ENCODE measurements at regions not wholly inside any gene's neighbourhood (a gene's known extent, or its start where the extent isn't known, plus 50 kb on each side); places are given as distances from the start of the nearest gene placed in this dataset.
"Not testable (repeated sequence)": the region's sequence is repeated elsewhere in the genome, so short reads cannot be mapped to it uniquely, and the experiment has no call there.

- H3K9me3 ChIP-seq (replicated peaks; ENCODE audit: control insufficient read depth, insufficient read depth, low read length); H3K4me3 ChIP-seq (replicated peaks in 1 of 3; ENCODE audit: insufficient read depth in 1 of 3, low read depth in 1 of 3, low read length in 3 of 3); H3K79me2 ChIP-seq (ENCODE audit: control insufficient read depth, insufficient read depth, low read length); intact Hi-C loops (cut with micrococcal nuclease); H3K4me2 ChIP-seq (ENCODE audit: insufficient read depth, low read length); dilution Hi-C loops (cut with MboI; ENCODE audit: extremely low pct_ligation_motif_present, low sequenced_read_pairs); POLR2A ChIA-PET; H3K27ac ChIP-seq (ENCODE audit: insufficient read depth, low read depth, low read length); H3K27me3 ChIP-seq (ENCODE audit: control insufficient read depth in 2 of 2, insufficient read depth in 2 of 2, low read length in 2 of 2); H3K36me3 ChIP-seq (ENCODE audit: control insufficient read depth in 2 of 2, extremely low read depth in 1 of 2, insufficient read depth in 2 of 2, low read length in 2 of 2); H4K20me1 ChIP-seq (replicated peaks; ENCODE audit: control insufficient read depth, extremely low read depth, insufficient read depth, low read length); H2AFZ ChIP-seq (ENCODE audit: low read depth, low read length); H3K9ac ChIP-seq (replicated peaks; ENCODE audit: extremely low read depth, insufficient read depth, low read length); H3K9me1 ChIP-seq (replicated peaks; ENCODE audit: control insufficient read depth, extremely low read depth, insufficient read depth, low read length); BruUV-seq (replicated peaks): not testable (repeated sequence)
- DNase-seq (ENCODE audit: low read depth, low spot score) (peak; percentile 36), FAIRE-seq (peak; percentile 89)
- peaks cover 22% of the 10 kb centered on the region for H3K4me1 ChIP-seq (ENCODE audit: control insufficient read depth, extremely low read depth, insufficient read depth, low read length)
- TF ChIP-seq GATA2 (IDR thresholded peaks at IDR 0.05; ENCODE audit: insufficient read depth, insufficient read length, low read depth, low read length) = peak; percentile 56
- CTCF ChIA-PET = interaction anchor here (0.6 kb wide), 1 partner anchor 23 kb away, joined by 3 read pairs; no protein-coding TSS in a partner anchor
These were observed 50.3 kb upstream of the CYP2B6 start for GRCh38 chr19:40940771-40941170.

- intact Hi-C loops (cut with micrococcal nuclease); H2AFZ ChIP-seq (ENCODE audit: low read depth, low read length); H3K9me3 ChIP-seq (replicated peaks; ENCODE audit: control insufficient read depth, insufficient read depth, low read length); H3K4me3 ChIP-seq (replicated peaks in 1 of 3; ENCODE audit: insufficient read depth in 1 of 3, low read depth in 1 of 3, low read length in 3 of 3); H3K36me3 ChIP-seq (ENCODE audit: control insufficient read depth in 2 of 2, extremely low read depth in 1 of 2, insufficient read depth in 2 of 2, low read length in 2 of 2); H3K4me2 ChIP-seq (ENCODE audit: insufficient read depth, low read length); DNase-seq (ENCODE audit: low read depth, low spot score); H4K20me1 ChIP-seq (replicated peaks; ENCODE audit: control insufficient read depth, extremely low read depth, insufficient read depth, low read length); H3K27ac ChIP-seq (ENCODE audit: insufficient read depth, low read depth, low read length); POLR2A ChIA-PET; BruUV-seq (replicated peaks); H3K9me1 ChIP-seq (replicated peaks; ENCODE audit: control insufficient read depth, extremely low read depth, insufficient read depth, low read length); FAIRE-seq; H3K9ac ChIP-seq (replicated peaks; ENCODE audit: extremely low read depth, insufficient read depth, low read length); dilution Hi-C loops (cut with MboI; ENCODE audit: extremely low pct_ligation_motif_present, low sequenced_read_pairs); H3K79me2 ChIP-seq (ENCODE audit: control insufficient read depth, insufficient read depth, low read length); H3K27me3 ChIP-seq (ENCODE audit: control insufficient read depth in 2 of 2, insufficient read depth in 2 of 2, low read length in 2 of 2): not testable (repeated sequence)
- CTCF ChIA-PET = interaction anchor here (1.1 kb wide), 1 partner anchor 37 kb away, joined by 4 read pairs; no protein-coding TSS in a partner anchor
- peaks cover 20% of the 10 kb centered on the region for H3K4me1 ChIP-seq (ENCODE audit: control insufficient read depth, extremely low read depth, insufficient read depth, low read length)
These were observed 53.1 kb upstream of the CYP2B6 start for GRCh38 chr19:40938007-40938406.

Data from endothelial cell of umbilical vein (primary cell).